ENCODE measurements at regions not wholly inside any gene's neighbourhood (a gene's known extent, or its start where the extent isn't known, plus 50 kb on each side); places are given as distances from the start of the nearest gene placed in this dataset.

GRCh38 chr7:41818765-41819398, 116.0 kb upstream of the INHBA start:
- no peaks in the 10 kb centered on the region for H3K9me3 ChIP-seq (ENCODE audit: control insufficient read depth, low read length)
- 100% methylated on average over 1 of the region's 1 CpG; no CpG with 5 or more reads in 1 of the 2 experiments for WGBS, 2 experiments (ENCODE audit: insufficient coverage in 1 of 2, insufficient read length in 1 of 2)
- H3K4me1 ChIP-seq (ENCODE audit: control insufficient read depth, insufficient read depth, low read length), result peaks cover 7% of the 10 kb centered on the region
- no peak overlapping the region for H3K9ac ChIP-seq (ENCODE audit: extremely low read depth, low read length, poor library complexity, severe bottlenecking)
- no peak overlapping the region for H3K27ac Mint-ChIP-seq
- peaks cover 18% of the 10 kb centered on the region for H3K4me1 Mint-ChIP-seq
- no peak overlapping the region for H3K4me3 ChIP-seq (ENCODE audit: low read length)
- no peaks in the 10 kb centered on the region for H3K36me3 ChIP-seq (ENCODE audit: control insufficient read depth, insufficient read depth, low read length)
- H3K4me3 Mint-ChIP-seq, result no peak overlapping the region
- H3K36me3 Mint-ChIP-seq (ENCODE audit: low read depth), result no peaks in the 10 kb centered on the region
- H3K27me3 ChIP-seq (ENCODE audit: control insufficient read depth, insufficient read depth, low read length, poor library complexity, severe bottlenecking), result peaks cover 16% of the 10 kb centered on the region
- DNase-seq, result no peak
- H3K9me3 Mint-ChIP-seq, result no peaks in the 10 kb centered on the region
- no peak for TF ChIP-seq CTCF (conservative IDR thresholded peaks at IDR 0.05)
- peaks cover 17% of the 10 kb centered on the region for H3K27me3 Mint-ChIP-seq (ENCODE audit: insufficient read depth)
- no peak overlapping the region for H3K27ac ChIP-seq (ENCODE audit: low read depth, low read length)

GRCh38 chr7:41817386-41817785, 114.5 kb upstream of the INHBA start:
- H3K27ac Mint-ChIP-seq, result no peak overlapping the region
- H3K4me3 Mint-ChIP-seq, result no peak overlapping the region
- H3K4me1 ChIP-seq (ENCODE audit: control insufficient read depth, insufficient read depth, low read length), result peaks cover 6% of the 10 kb centered on the region
- H3K27me3 Mint-ChIP-seq (ENCODE audit: insufficient read depth), result peaks cover 6% of the 10 kb centered on the region
- no peak overlapping the region for H3K9ac ChIP-seq (ENCODE audit: extremely low read depth, low read length, poor library complexity, severe bottlenecking)
- no peak for TF ChIP-seq CTCF (conservative IDR thresholded peaks at IDR 0.05)
- no peak overlapping the region for H3K27ac ChIP-seq (ENCODE audit: low read depth, low read length)
- H3K9me3 Mint-ChIP-seq, result no peaks in the 10 kb centered on the region
- no peaks in the 10 kb centered on the region for H3K36me3 ChIP-seq (ENCODE audit: control insufficient read depth, insufficient read depth, low read length)
- 91 to 100% methylated on average over 1 to 2 of the region's 2 CpGs for WGBS, 2 experiments (ENCODE audit: insufficient coverage in 1 of 2, insufficient read length in 1 of 2)
- H3K4me1 Mint-ChIP-seq, result peaks cover 23% of the 10 kb centered on the region
- no peak for DNase-seq
- no peaks in the 10 kb centered on the region for H3K9me3 ChIP-seq (ENCODE audit: control insufficient read depth, low read length)
- no peak overlapping the region for H3K4me3 ChIP-seq (ENCODE audit: low read length)
- peaks cover under 1% of the 10 kb centered on the region for H3K27me3 ChIP-seq (ENCODE audit: control insufficient read depth, insufficient read depth, low read length, poor library complexity, severe bottlenecking)
- H3K36me3 Mint-ChIP-seq (ENCODE audit: low read depth), result no peaks in the 10 kb centered on the region

GRCh38 chr7:41816111-41816510, 113.2 kb upstream of the INHBA start:
- H3K9me3 Mint-ChIP-seq, result no peaks in the 10 kb centered on the region
- peaks cover 4% of the 10 kb centered on the region for H3K27me3 Mint-ChIP-seq (ENCODE audit: insufficient read depth)
- no peak overlapping the region for H3K4me3 Mint-ChIP-seq
- Histone ChIP-seq H3K4me1 (ENCODE audit: control insufficient read depth, insufficient read depth, low read length) (peaks cover 3% of the 10 kb centered on the region), H3K9me3 (ENCODE audit: control insufficient read depth, low read length) (no peaks in the 10 kb centered on the region), H3K27me3 (ENCODE audit: control insufficient read depth, insufficient read depth, low read length, poor library complexity, severe bottlenecking) (no peaks in the 10 kb centered on the region), H3K27ac (ENCODE audit: low read depth, low read length) (no peak overlapping the region), H3K36me3 (ENCODE audit: control insufficient read depth, insufficient read depth, low read length) (no peaks in the 10 kb centered on the region), H3K4me3 (ENCODE audit: low read length) (no peak overlapping the region), H3K9ac (ENCODE audit: extremely low read depth, low read length, poor library complexity, severe bottlenecking) (no peak overlapping the region)
- H3K36me3 Mint-ChIP-seq (ENCODE audit: low read depth), result no peaks in the 10 kb centered on the region
- no peak for DNase-seq
- H3K27ac Mint-ChIP-seq, result no peak overlapping the region
- 92% methylated on average over 3 to 4 of the region's 4 CpGs for whole genome bisulfite sequencing, 2 experiments (ENCODE audit: insufficient coverage in 1 of 2, insufficient read length in 1 of 2)
- H3K4me1 Mint-ChIP-seq, result peaks cover 15% of the 10 kb centered on the region
- TF ChIP-seq CTCF (conservative IDR thresholded peaks at IDR 0.05), result no peak

Data from endodermal cell (in vitro differentiated cells).